IMR-90 (cell line): ENCODE measurements at regions not wholly inside any gene's neighbourhood (a gene's known extent, or its start where the extent isn't known, plus 50 kb on each side); places are given as distances from the start of the nearest gene placed in this dataset.

Experiments
- ATAC-seq: fragments of 200-7000 bp; cut with Tn5 transposase; 2 replicates; pipeline ENCODE4 v1.9.1; 2020; ENCODE audit warnings: low read depth, mild to moderate bottlenecking, moderate library complexity
- BruUV-seq: library from RNA; stranded (reverse); fragments of 400-500 nt; replicated peaks from 2 replicates; lab custom pipeline; 2021; lab: Mats Ljungman, UMichigan
- CTCF ChIA-PET: fragments of 300-600 bp; formaldehyde crosslinking; extraction: SDS; loops from one replicate; lab custom pipeline; 2021; ENCODE audit warnings: antibody characterized with exemption; lab: Yijun Ruan, JAX
- POLR2A ChIA-PET: fragments of 300-600 bp; sonication (Branson Sonifier 250); formaldehyde crosslinking; loops from one replicate; lab custom pipeline; 2022; ENCODE audit warnings: antibody characterized with exemption; ENCODE audit not compliant: unreplicated experiment; lab: Charles Lee
- DNase-seq: peaks from one replicate; pipeline ENCODE4 v3.0.0; 2013
- H2AFZ ChIP-seq: replicated peaks from 2 replicates; pipeline ENCODE3; 2013; ENCODE audit warnings: low read length, mild to moderate bottlenecking; ENCODE audit not compliant: poor library complexity
- H2AK5ac ChIP-seq: 2 replicates; pipeline ENCODE4 v1.6.1; 2013; ENCODE audit warnings: low read depth, low read length, inconsistent platforms
- H2AK9ac ChIP-seq: replicated peaks from 2 replicates; pipeline ENCODE3; 2013; ENCODE audit warnings: mild to moderate bottlenecking, low read depth, low read length, moderate library complexity; ENCODE audit not compliant: poor library complexity
- H2BK120ac ChIP-seq: 2 replicates; pipeline ENCODE4 v1.6.1; 2013; ENCODE audit warnings: low read depth, low read length, inconsistent platforms
- H2BK15ac ChIP-seq: 3 replicates; pipeline ENCODE4 v1.6.1; 2013; ENCODE audit warnings: low read depth, low read length, inconsistent platforms
- H2BK20ac ChIP-seq: 2 replicates; pipeline ENCODE4 v1.6.1; 2013; ENCODE audit warnings: low read depth, mild to moderate bottlenecking, inconsistent platforms, low read length, moderate library complexity
- H2BK5ac ChIP-seq: 2 replicates; pipeline ENCODE4 v1.6.1; 2013; ENCODE audit warnings: mild to moderate bottlenecking, low read depth, low read length, inconsistent platforms; ENCODE audit not compliant: poor library complexity, severe bottlenecking
- H3K14ac ChIP-seq: replicated peaks from 2 replicates; pipeline ENCODE4 v1.6.1; 2013; ENCODE audit warnings: low read depth, low read length, inconsistent platforms
- H3K18ac ChIP-seq: 2 replicates; pipeline ENCODE4 v1.6.1; 2013; ENCODE audit warnings: low read depth, low read length, control low read depth
- H3K23ac ChIP-seq: 2 replicates; pipeline ENCODE4 v1.6.1; 2013; ENCODE audit warnings: low read depth, low read length, inconsistent platforms
- H3K27ac ChIP-seq: 2 replicates; pipeline ENCODE4 v1.5.1; 2013; ENCODE audit warnings: mild to moderate bottlenecking, control low read depth, low read length; ENCODE audit not compliant: insufficient read depth
- H3K27me3 ChIP-seq: 2 replicates; pipeline ENCODE4 v1.6.1; 2013; ENCODE audit warnings: low read length; ENCODE audit not compliant: control insufficient read depth, insufficient read depth
- H3K36me3 ChIP-seq: 2 replicates; pipeline ENCODE4 v1.6.1; 2013; ENCODE audit warnings: low read length, mixed read lengths; ENCODE audit not compliant: control insufficient read depth, insufficient read depth
- H3K4ac ChIP-seq: 2 replicates; pipeline ENCODE4 v1.6.1; 2013; ENCODE audit warnings: low read depth, low read length, inconsistent platforms
- H3K4me1 ChIP-seq: 2 replicates; pipeline ENCODE4 v1.6.1; 2013; ENCODE audit warnings: low read length, mixed read lengths; ENCODE audit not compliant: control insufficient read depth, insufficient read depth
- H3K4me2 ChIP-seq: 2 replicates; pipeline ENCODE4 v1.6.1; 2013; ENCODE audit warnings: low read depth, mild to moderate bottlenecking, control low read depth, low read length, moderate library complexity
- H3K4me3 ChIP-seq: 2 replicates; pipeline ENCODE4 v1.5.1; 2013; ENCODE audit warnings: low read depth, mild to moderate bottlenecking, control low read depth, low read length, moderate library complexity; ENCODE audit not compliant: insufficient read depth
- H3K56ac ChIP-seq: 2 replicates; pipeline ENCODE4 v1.6.1; 2013; ENCODE audit warnings: low read length, inconsistent platforms; ENCODE audit not compliant: insufficient read depth; ENCODE audit errors: extremely low read depth
- H3K79me1 ChIP-seq, 2 experiments: 2 replicates each; pipeline ENCODE4 v1.6.1; 2013; ENCODE audit warnings: low read length in 2 of 2, inconsistent platforms in 1 of 2, low read depth in 1 of 2
- H3K9ac ChIP-seq: 2 replicates; pipeline ENCODE4 v1.6.1; 2013; ENCODE audit warnings: low read depth, low read length, control low read depth
- H3K9me1 ChIP-seq: 2 replicates; pipeline ENCODE4 v1.6.1; 2013; ENCODE audit warnings: low read length, inconsistent platforms; ENCODE audit not compliant: insufficient read depth
- H3K9me3 ChIP-seq: 2 replicates; pipeline ENCODE4 v1.6.1; 2013; ENCODE audit warnings: low read length; ENCODE audit not compliant: control insufficient read depth, insufficient read depth
- H4K20me1 ChIP-seq: 2 replicates; pipeline ENCODE4 v1.6.1; 2013; ENCODE audit warnings: low read length, inconsistent platforms; ENCODE audit not compliant: insufficient read depth
- H4K5ac ChIP-seq: 2 replicates; pipeline ENCODE4 v1.6.1; 2013; ENCODE audit warnings: mild to moderate bottlenecking, low read depth, low read length, control low read depth
- H4K8ac ChIP-seq, 2 experiments: 2 replicates each; pipeline ENCODE4 v1.6.1; 2013; ENCODE audit warnings: low read depth in 2 of 2, low read length in 2 of 2, control low read depth in 1 of 2, inconsistent platforms in 1 of 2
- H4K91ac ChIP-seq: 2 replicates; pipeline ENCODE4 v1.6.1; 2013; ENCODE audit warnings: low read depth, low read length, inconsistent platforms; ENCODE audit not compliant: insufficient read depth
- BHLHE40 ChIP-seq: fragments of 150-350 bp; IDR thresholded peaks from 2 replicates; pipeline ENCODE4 v1.6.1; 2016; ENCODE audit warnings: mild to moderate bottlenecking, low read depth, low read length
- CEBPB ChIP-seq: IDR thresholded peaks from 2 replicates; pipeline ENCODE4 v1.6.1; 2012; ENCODE audit warnings: low read depth, low read length, improper control_type of control experiment
- CHD1 ChIP-seq: IDR thresholded peaks from 2 replicates; pipeline ENCODE4 v1.6.1; 2012; ENCODE audit warnings: low read depth, low read length, improper control_type of control experiment
- CTCF ChIP-seq: conservative IDR thresholded peaks from 2 replicates; pipeline ENCODE4 v1.5.1; 2012; ENCODE audit warnings: mild to moderate bottlenecking, low read depth, low read length, improper control_type of control experiment
- ELK1 ChIP-seq: fragments of 150-350 bp; IDR thresholded peaks from 2 replicates; pipeline ENCODE4 v1.6.1; 2016; ENCODE audit warnings: low read depth, mild to moderate bottlenecking, low read length, moderate library complexity, borderline replicate concordance
- FOS ChIP-seq: fragments of 150-350 bp; IDR thresholded peaks from 2 replicates; pipeline ENCODE4 v1.6.1; 2016; ENCODE audit warnings: low read depth, low read length
- MAFK ChIP-seq: IDR thresholded peaks from 2 replicates; pipeline ENCODE4 v1.6.1; 2012; ENCODE audit warnings: low read depth, low read length, improper control_type of control experiment
- MAZ ChIP-seq: IDR thresholded peaks from 2 replicates; pipeline ENCODE4 v1.6.1; 2012; ENCODE audit warnings: low read depth, mild to moderate bottlenecking, low read length, improper control_type of control experiment, moderate library complexity, borderline replicate concordance
- MXI1 ChIP-seq: IDR thresholded peaks from 2 replicates; pipeline ENCODE4 v1.6.1; 2012; ENCODE audit warnings: low read depth, mild to moderate bottlenecking, low read length, moderate library complexity, borderline replicate concordance
- NFE2L2 ChIP-seq: fragments of 150-350 bp; IDR thresholded peaks from 2 replicates; pipeline ENCODE4 v1.6.1; 2016; ENCODE audit warnings: low read depth, mild to moderate bottlenecking, low read length
- POLR2A ChIP-seq: IDR thresholded peaks from 2 replicates; pipeline ENCODE4 v1.6.1; 2012; ENCODE audit warnings: mild to moderate bottlenecking, low read depth, low read length
- RAD21 ChIP-seq: IDR thresholded peaks from 2 replicates; pipeline ENCODE4 v1.6.1; 2012; ENCODE audit warnings: low read length, improper control_type of control experiment
- RCOR1 ChIP-seq: IDR thresholded peaks from 2 replicates; pipeline ENCODE4 v1.6.1; 2012; ENCODE audit warnings: mild to moderate bottlenecking, low read length, improper control_type of control experiment; ENCODE audit not compliant: insufficient replicate concordance
- RFX5 ChIP-seq: IDR thresholded peaks from 2 replicates; pipeline ENCODE4 v1.8.0; 2012; ENCODE audit warnings: low read depth, mild to moderate bottlenecking, low read length, moderate library complexity
- SMC3 ChIP-seq: fragments of 150-350 bp; IDR thresholded peaks from 2 replicates; pipeline ENCODE4 v1.6.1; 2016; ENCODE audit warnings: low read depth, mild to moderate bottlenecking, antibody characterized with exemption, low read length, moderate library complexity
- USF2 ChIP-seq: fragments of 150-350 bp; IDR thresholded peaks from 2 replicates; pipeline ENCODE4 v1.6.1; 2017; ENCODE audit warnings: mild to moderate bottlenecking, antibody characterized with exemption, low read length, low read depth
- WGBS, 2 experiments: methylation state at CpG; one replicate each; pipeline versions ENCODE4 v1.1.5 to v1.1.7; 2013; ENCODE audit warnings: missing lambda C conversion rate in 2 of 2; ENCODE audit not compliant: insufficient read length in 1 of 2; ENCODE audit errors: extremely low coverage in 2 of 2; 5-methylcytosine and 5-hydroxymethylcytosine counted together
- dilution Hi-C: fragments of 300-500 bp; cut with HindIII; formaldehyde crosslinking; loops from one replicate; pipeline ENCODE4 v1.14.3; 2018; ENCODE audit warnings: low sequenced_read_pairs; ENCODE audit not compliant: unreplicated experiment
- in situ Hi-C: fragments of 300-500 bp; cut with MboI; formaldehyde crosslinking; loops from 3 replicates; pipeline ENCODE4 v1.14.3; 2019; ENCODE audit warnings: low sequenced_read_pairs, inconsistent platforms, mixed read lengths
- intact Hi-C: fragments of 100-400 bp; cut with micrococcal nuclease; formaldehyde crosslinking; loops from 2 replicates; pipeline ENCODE4 v1.10.0; 2022

- no peak overlapping the region for H3K4me2 ChIP-seq
- WGBS, 2 experiments: no CpG with 5 or more reads among the region's 2 CpGs
- no peak overlapping the region for H3K4me3 ChIP-seq
- in situ Hi-C loops (no loop called here), dilution Hi-C loops (no loop called here), intact Hi-C loops (no loop called here)
- no peak overlapping the region for H2BK15ac ChIP-seq
- H4K91ac ChIP-seq: no peak overlapping the region
- no peak overlapping the region for H2AK5ac ChIP-seq
- no peak overlapping the region for H4K5ac ChIP-seq
- no peaks in the 10 kb centered on the region for H3K4me1 ChIP-seq
- H3K18ac ChIP-seq: no peak overlapping the region
- H3K9me1 ChIP-seq: no peaks in the 10 kb centered on the region
- CTCF ChIA-PET: no interaction called here
- H3K27ac ChIP-seq: no peak overlapping the region
- H3K79me1 ChIP-seq: no peaks in the 10 kb centered on the region
- no peak for ATAC-seq
- no peak overlapping the region for H2BK20ac ChIP-seq
- H3K9me3 ChIP-seq: no peaks in the 10 kb centered on the region
- no peak for TF ChIP-seq RCOR1
- no peak for TF ChIP-seq CTCF
- TF ChIP-seq USF2: no peak
- TF ChIP-seq RAD21: no peak
- no peak for TF ChIP-seq NFE2L2
- no peak for TF ChIP-seq CEBPB
- TF ChIP-seq BHLHE40: no peak
- TF ChIP-seq POLR2A: no peak
- no peak for TF ChIP-seq CHD1
- TF ChIP-seq MAFK: no peak
- TF ChIP-seq FOS: no peak
- TF ChIP-seq MAZ: no peak
- TF ChIP-seq MXI1: no peak
- TF ChIP-seq SMC3: no peak
- TF ChIP-seq ELK1: no peak
- no peak for TF ChIP-seq RFX5
- DNase-seq: no peak
- no peak overlapping the region for H3K4ac ChIP-seq
- H2AK9ac ChIP-seq: no peak overlapping the region
- no TSS peak for BruUV-seq
- POLR2A ChIA-PET: no interaction called here
- no peak overlapping the region for H3K14ac ChIP-seq
- no peaks in the 10 kb centered on the region for H4K20me1 ChIP-seq
- H4K8ac ChIP-seq: no peak overlapping the region
- no peak overlapping the region for H3K23ac ChIP-seq
- H3K27me3 ChIP-seq: no peaks in the 10 kb centered on the region
- no peaks in the 10 kb centered on the region for H3K36me3 ChIP-seq
- H3K9ac ChIP-seq: no peak overlapping the region
- H3K56ac ChIP-seq: no peak overlapping the region
- no peak overlapping the region for H2BK5ac ChIP-seq
- no peak overlapping the region for H2BK120ac ChIP-seq
- H2AFZ ChIP-seq: no peak overlapping the region
Measured at GRCh38 chr13:74479124-74479523, 344.9 kb upstream of the KLF12 start.
